ENCODE measurements at regions not wholly inside any gene's neighbourhood (a gene's known extent, or its start where the extent isn't known, plus 50 kb on each side); places are given as distances from the start of the nearest gene placed in this dataset.

GRCh38 chr14:104283197-104284106 is 145.1 kb downstream of the KIF26A start:
- Mint-ChIP-seq H3K27me3 (ENCODE audit: low read depth, poor library complexity) (peaks cover 15% of the 10 kb centered on the region), H3K9me3 (no peaks in the 10 kb centered on the region), H3K4me1 (peaks cover 35% of the 10 kb centered on the region), H3K27ac (no peak overlapping the region), H3K4me3 (no peak overlapping the region), H3K36me3 (ENCODE audit: low read depth) (no peaks in the 10 kb centered on the region)
- TF ChIP-seq, protein P1, sequence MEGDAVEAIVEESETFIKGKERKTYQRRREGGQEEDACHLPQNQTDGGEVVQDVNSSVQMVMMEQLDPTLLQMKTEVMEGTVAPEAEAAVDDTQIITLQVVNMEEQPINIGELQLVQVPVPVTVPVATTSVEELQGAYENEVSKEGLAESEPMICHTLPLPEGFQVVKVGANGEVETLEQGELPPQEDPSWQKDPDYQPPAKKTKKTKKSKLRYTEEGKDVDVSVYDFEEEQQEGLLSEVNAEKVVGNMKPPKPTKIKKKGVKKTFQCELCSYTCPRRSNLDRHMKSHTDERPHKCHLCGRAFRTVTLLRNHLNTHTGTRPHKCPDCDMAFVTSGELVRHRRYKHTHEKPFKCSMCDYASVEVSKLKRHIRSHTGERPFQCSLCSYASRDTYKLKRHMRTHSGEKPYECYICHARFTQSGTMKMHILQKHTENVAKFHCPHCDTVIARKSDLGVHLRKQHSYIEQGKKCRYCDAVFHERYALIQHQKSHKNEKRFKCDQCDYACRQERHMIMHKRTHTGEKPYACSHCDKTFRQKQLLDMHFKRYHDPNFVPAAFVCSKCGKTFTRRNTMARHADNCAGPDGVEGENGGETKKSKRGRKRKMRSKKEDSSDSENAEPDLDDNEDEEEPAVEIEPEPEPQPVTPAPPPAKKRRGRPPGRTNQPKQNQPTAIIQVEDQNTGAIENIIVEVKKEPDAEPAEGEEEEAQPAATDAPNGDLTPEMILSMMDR (IDR thresholded peaks at IDR 0.05), result no peak
- no peak for DNase-seq

DNA sequence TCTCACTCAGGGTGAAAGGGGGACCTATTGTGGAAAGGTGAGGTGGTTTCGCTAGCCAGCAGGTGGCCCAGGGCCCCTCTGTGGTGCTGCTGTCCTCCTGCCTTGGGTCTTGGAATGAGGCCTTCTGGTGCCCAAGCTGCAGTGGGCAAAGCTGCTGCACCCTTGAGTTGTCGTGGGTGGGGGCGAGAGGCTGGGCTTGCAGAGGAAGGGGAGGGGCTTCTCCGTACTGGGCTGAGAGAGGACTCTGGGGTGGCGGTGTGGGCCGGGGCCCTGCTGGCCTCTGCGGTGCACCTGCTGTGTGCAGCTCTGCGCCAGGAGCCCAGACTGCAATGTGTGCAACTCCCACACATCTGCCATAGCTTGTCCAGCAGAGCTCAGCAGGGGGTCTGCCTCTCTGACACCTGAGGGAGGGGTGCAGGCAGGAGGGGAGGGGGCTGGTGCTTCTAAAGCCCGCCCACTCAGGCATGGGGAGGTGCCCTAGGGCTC is 145.8 kb downstream of the KIF26A start:
- H3K27ac Mint-ChIP-seq, result no peak overlapping the region
- no peaks in the 10 kb centered on the region for H3K36me3 Mint-ChIP-seq (ENCODE audit: low read depth)
- no peak overlapping the region for H3K4me3 Mint-ChIP-seq
- peaks cover 35% of the 10 kb centered on the region for H3K4me1 Mint-ChIP-seq
- no peak for DNase-seq
- TF ChIP-seq, protein P1 (IDR thresholded peaks at IDR 0.05), result no peak
- H3K27me3 Mint-ChIP-seq (ENCODE audit: low read depth, poor library complexity), result peaks cover 18% of the 10 kb centered on the region
- peaks cover 4% of the 10 kb centered on the region for H3K9me3 Mint-ChIP-seq

GRCh38 chr14:104284636-104285507 is 146.5 kb downstream of the KIF26A start:
- no peak overlapping the region for H3K27ac Mint-ChIP-seq
- peak; percentile 1 for DNase-seq
- no peak overlapping the region for H3K4me3 Mint-ChIP-seq
- peaks cover 31% of the 10 kb centered on the region for H3K4me1 Mint-ChIP-seq
- H3K36me3 Mint-ChIP-seq (ENCODE audit: low read depth), result no peaks in the 10 kb centered on the region
- TF ChIP-seq, protein P1 (IDR thresholded peaks at IDR 0.05), result no peak
- peaks cover 5% of the 10 kb centered on the region for H3K9me3 Mint-ChIP-seq
- peaks cover 19% of the 10 kb centered on the region for H3K27me3 Mint-ChIP-seq (ENCODE audit: low read depth, poor library complexity)

DNA sequence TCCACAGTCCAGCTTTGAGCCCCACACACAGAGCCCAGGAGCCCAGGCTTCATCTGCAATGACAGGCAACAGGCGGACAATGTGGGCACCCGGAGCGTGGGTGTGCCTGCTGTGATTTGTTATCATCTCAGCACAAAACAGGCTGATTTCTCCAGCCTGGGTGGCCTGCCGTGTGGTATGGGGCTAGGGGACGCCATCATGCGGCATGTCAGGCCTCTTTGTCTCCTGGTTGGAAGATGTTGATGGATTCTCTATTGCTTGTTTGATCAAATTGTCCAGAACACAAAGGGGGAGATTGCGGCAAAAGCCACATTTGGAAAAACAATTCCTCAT is 147.1 kb downstream of the KIF26A start:
- Mint-ChIP-seq H3K4me3 (no peak overlapping the region), H3K9me3 (peaks cover 5% of the 10 kb centered on the region), H3K27ac (no peak overlapping the region), H3K4me1 (peaks cover 28% of the 10 kb centered on the region), H3K36me3 (ENCODE audit: low read depth) (no peaks in the 10 kb centered on the region), H3K27me3 (ENCODE audit: low read depth, poor library complexity) (peaks cover 22% of the 10 kb centered on the region)
- TF ChIP-seq, protein P1 (IDR thresholded peaks at IDR 0.05), result no peak
- no peak for DNase-seq

- Mint-ChIP-seq H3K9me3 (peaks cover 5% of the 10 kb centered on the region), H3K27me3 (ENCODE audit: low read depth, poor library complexity) (peaks cover 28% of the 10 kb centered on the region), H3K27ac (no peak overlapping the region), H3K36me3 (ENCODE audit: low read depth) (no peaks in the 10 kb centered on the region), H3K4me1 (peaks cover 29% of the 10 kb centered on the region), H3K4me3 (no peak overlapping the region)
- no peak for DNase-seq
- TF ChIP-seq, protein P1 (IDR thresholded peaks at IDR 0.05), result no peak
Measured at GRCh38 chr14:104286086-104286485, 147.7 kb downstream of the KIF26A start.
